ENCODE measurements at regions not wholly inside any gene's neighbourhood (a gene's known extent, or its start where the extent isn't known, plus 50 kb on each side); places are given as distances from the start of the nearest gene placed in this dataset.

DNA sequence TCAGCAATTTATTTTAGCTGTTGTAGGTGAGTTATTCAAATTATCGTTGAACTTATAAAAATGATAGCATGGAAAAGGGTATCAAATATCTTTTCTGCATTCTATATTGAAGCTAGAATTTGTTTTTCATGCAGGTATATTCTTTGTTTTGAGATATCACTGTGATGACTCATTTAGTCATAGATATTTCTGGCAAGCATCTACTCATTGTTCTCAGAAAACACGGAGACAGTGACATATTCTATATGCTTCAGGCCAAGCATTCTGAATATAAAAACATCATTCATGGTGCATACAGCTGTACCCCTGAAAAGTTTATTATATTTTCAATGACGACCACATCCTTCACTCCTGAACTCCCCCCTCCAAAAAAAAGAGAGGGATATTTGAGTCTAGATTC lies 150.3 kb upstream of the GRIA1 start:
- no peak overlapping the region for H3K27ac ChIP-seq (ENCODE audit: low read depth, low read length)
- H3K9me3 ChIP-seq (ENCODE audit: control insufficient read depth, insufficient read depth, low read depth, low read length) = no peaks in the 10 kb centered on the region
- no peak overlapping the region for H3K9ac ChIP-seq (ENCODE audit: low read length)
- no peaks in the 10 kb centered on the region for H3K36me3 ChIP-seq (ENCODE audit: control insufficient read depth, insufficient read depth, low read length)
- H3K4me3 ChIP-seq (ENCODE audit: low read depth, low read length) = no peak overlapping the region
- H3K4me1 ChIP-seq (ENCODE audit: control insufficient read depth, insufficient read depth, low read length) = no peaks in the 10 kb centered on the region
- H3K27me3 ChIP-seq (ENCODE audit: control insufficient read depth, insufficient read depth, low read length) = no peaks in the 10 kb centered on the region

GRCh38 chr5:153340738-153341137 lies 149.7 kb upstream of the GRIA1 start:
- no peak overlapping the region for H3K4me3 ChIP-seq (ENCODE audit: low read depth, low read length)
- H3K27ac ChIP-seq (ENCODE audit: low read depth, low read length) = no peak overlapping the region
- H3K4me1 ChIP-seq (ENCODE audit: control insufficient read depth, insufficient read depth, low read length) = no peaks in the 10 kb centered on the region
- no peaks in the 10 kb centered on the region for H3K27me3 ChIP-seq (ENCODE audit: control insufficient read depth, insufficient read depth, low read length)
- H3K36me3 ChIP-seq (ENCODE audit: control insufficient read depth, insufficient read depth, low read length) = no peaks in the 10 kb centered on the region
- no peak overlapping the region for H3K9ac ChIP-seq (ENCODE audit: low read length)
- H3K9me3 ChIP-seq (ENCODE audit: control insufficient read depth, insufficient read depth, low read depth, low read length) = no peaks in the 10 kb centered on the region

DNA sequence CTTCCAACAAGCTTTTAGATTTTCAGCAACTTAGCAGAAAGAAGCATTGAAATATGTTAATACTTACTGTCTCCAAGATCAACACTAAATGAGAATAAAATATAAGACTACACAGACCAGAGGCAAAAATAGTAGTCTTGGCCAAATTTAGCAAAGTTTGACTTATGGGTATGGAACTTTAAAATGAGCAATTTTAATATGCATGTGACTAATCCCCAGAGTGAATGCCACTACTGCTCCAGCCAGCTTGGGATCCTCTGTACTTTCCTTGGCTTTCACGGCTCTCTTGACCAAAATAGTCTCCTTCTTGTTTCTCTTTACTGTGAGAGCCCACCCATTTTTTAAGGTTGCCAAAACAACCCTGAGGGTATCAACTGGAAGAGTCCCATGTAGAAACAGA lies 148.0 kb upstream of the GRIA1 start:
- no peaks in the 10 kb centered on the region for H3K4me1 ChIP-seq (ENCODE audit: control insufficient read depth, insufficient read depth, low read length)
- no peaks in the 10 kb centered on the region for H3K36me3 ChIP-seq (ENCODE audit: control insufficient read depth, insufficient read depth, low read length)
- no peaks in the 10 kb centered on the region for H3K27me3 ChIP-seq (ENCODE audit: control insufficient read depth, insufficient read depth, low read length)
- no peak overlapping the region for H3K9ac ChIP-seq (ENCODE audit: low read length)
- no peak overlapping the region for H3K4me3 ChIP-seq (ENCODE audit: low read depth, low read length)
- H3K9me3 ChIP-seq (ENCODE audit: control insufficient read depth, insufficient read depth, low read depth, low read length) = no peaks in the 10 kb centered on the region
- no peak overlapping the region for H3K27ac ChIP-seq (ENCODE audit: low read depth, low read length)

DNA sequence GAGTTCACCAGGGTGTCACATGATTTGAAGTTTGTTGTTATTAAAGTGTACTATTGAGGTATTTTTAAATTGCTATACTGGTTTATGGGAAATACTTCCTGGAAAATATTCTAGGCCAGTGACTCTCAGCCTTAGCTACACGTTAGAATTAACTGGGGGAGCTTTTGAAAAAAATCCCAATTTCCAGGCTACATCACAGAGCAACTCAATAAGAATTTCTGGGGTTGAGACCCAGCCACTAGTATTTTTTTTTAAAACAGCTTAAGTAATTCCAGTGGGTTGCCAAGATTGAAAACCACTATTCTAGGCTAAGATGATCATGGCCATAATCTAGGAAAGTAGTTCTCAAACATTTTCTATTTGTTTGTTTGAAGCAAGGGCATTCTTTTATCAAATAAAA lies 142.9 kb upstream of the GRIA1 start:
- Histone ChIP-seq H3K36me3 (ENCODE audit: control insufficient read depth, insufficient read depth, low read length) (no peaks in the 10 kb centered on the region), H3K27me3 (ENCODE audit: control insufficient read depth, insufficient read depth, low read length) (peaks cover 22% of the 10 kb centered on the region), H3K9ac (ENCODE audit: low read length) (no peak overlapping the region), H3K4me1 (ENCODE audit: control insufficient read depth, insufficient read depth, low read length) (peaks cover 25% of the 10 kb centered on the region), H3K27ac (ENCODE audit: low read depth, low read length) (no peak overlapping the region), H3K4me3 (ENCODE audit: low read depth, low read length) (no peak overlapping the region), H3K9me3 (ENCODE audit: control insufficient read depth, insufficient read depth, low read depth, low read length) (no peaks in the 10 kb centered on the region)

- no peak overlapping the region for H3K9ac ChIP-seq (ENCODE audit: low read length)
- no peaks in the 10 kb centered on the region for H3K9me3 ChIP-seq (ENCODE audit: control insufficient read depth, insufficient read depth, low read depth, low read length)
- peak overlapping the region; percentile 20 for H3K4me3 ChIP-seq (ENCODE audit: low read depth, low read length)
- peaks cover 25% of the 10 kb centered on the region for H3K27me3 ChIP-seq (ENCODE audit: control insufficient read depth, insufficient read depth, low read length)
- H3K27ac ChIP-seq (ENCODE audit: low read depth, low read length) = no peak overlapping the region
- H3K4me1 ChIP-seq (ENCODE audit: control insufficient read depth, insufficient read depth, low read length) = peaks cover 25% of the 10 kb centered on the region
- no peaks in the 10 kb centered on the region for H3K36me3 ChIP-seq (ENCODE audit: control insufficient read depth, insufficient read depth, low read length)
These were observed 140.1 kb upstream of the GRIA1 start for GRCh38 chr5:153350175-153350883.

- Histone ChIP-seq H3K27ac (ENCODE audit: low read depth, low read length) (no peak overlapping the region), H3K36me3 (ENCODE audit: control insufficient read depth, insufficient read depth, low read length) (no peaks in the 10 kb centered on the region), H3K4me3 (ENCODE audit: low read depth, low read length) (no peak overlapping the region), H3K27me3 (ENCODE audit: control insufficient read depth, insufficient read depth, low read length) (peaks cover 24% of the 10 kb centered on the region), H3K9ac (ENCODE audit: low read length) (no peak overlapping the region), H3K9me3 (ENCODE audit: control insufficient read depth, insufficient read depth, low read depth, low read length) (no peaks in the 10 kb centered on the region), H3K4me1 (ENCODE audit: control insufficient read depth, insufficient read depth, low read length) (peaks cover 25% of the 10 kb centered on the region)
These were observed 137.7 kb upstream of the GRIA1 start for GRCh38 chr5:153352685-153353219.

DNA sequence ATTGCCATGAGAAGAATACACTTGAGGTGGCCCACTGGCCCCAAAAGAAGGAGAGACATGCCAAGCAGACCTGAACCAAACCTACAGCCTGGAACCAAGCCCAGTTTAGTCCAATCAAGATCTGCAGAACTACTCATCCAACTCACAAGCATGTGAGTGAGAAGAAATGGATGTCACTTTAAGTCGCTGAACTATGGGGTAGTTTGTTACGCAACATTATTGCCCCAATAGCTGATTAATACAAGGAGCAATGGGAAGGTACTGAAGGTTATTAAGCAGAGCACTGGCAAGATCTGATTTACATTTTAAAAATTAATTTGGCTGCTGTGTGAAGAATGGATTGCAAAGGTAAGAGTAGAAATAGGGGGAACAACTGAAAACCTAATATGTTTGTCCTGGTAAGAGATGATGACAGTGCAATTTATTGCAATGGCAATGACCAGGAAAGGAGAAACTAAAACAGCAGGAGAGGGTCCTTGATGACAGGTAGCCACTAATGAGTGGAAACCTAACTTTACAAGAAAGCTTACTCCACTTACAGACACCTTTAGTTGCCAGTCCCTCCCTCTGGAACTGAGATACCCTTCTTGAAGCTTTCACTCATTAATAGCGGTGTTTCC lies 132.9 kb upstream of the GRIA1 start:
- H3K9me3 ChIP-seq (ENCODE audit: control insufficient read depth, insufficient read depth, low read depth, low read length) = no peaks in the 10 kb centered on the region
- no peak overlapping the region for H3K27ac ChIP-seq (ENCODE audit: low read depth, low read length)
- H3K36me3 ChIP-seq (ENCODE audit: control insufficient read depth, insufficient read depth, low read length) = no peaks in the 10 kb centered on the region
- H3K4me1 ChIP-seq (ENCODE audit: control insufficient read depth, insufficient read depth, low read length) = no peaks in the 10 kb centered on the region; the same call in 1 of the 2 replicates
- no peak overlapping the region for H3K9ac ChIP-seq (ENCODE audit: low read length)
- H3K27me3 ChIP-seq (ENCODE audit: control insufficient read depth, insufficient read depth, low read length) = peaks cover 3% of the 10 kb centered on the region
- H3K4me3 ChIP-seq (ENCODE audit: low read depth, low read length) = no peak overlapping the region

GRCh38 chr5:153358315-153358976 lies 132.0 kb upstream of the GRIA1 start:
- Histone ChIP-seq H3K9ac (ENCODE audit: low read length) (no peak overlapping the region), H3K4me3 (ENCODE audit: low read depth, low read length) (no peak overlapping the region), H3K4me1 (ENCODE audit: control insufficient read depth, insufficient read depth, low read length) (no peaks in the 10 kb centered on the region), H3K9me3 (ENCODE audit: control insufficient read depth, insufficient read depth, low read depth, low read length) (no peaks in the 10 kb centered on the region), H3K36me3 (ENCODE audit: control insufficient read depth, insufficient read depth, low read length) (no peaks in the 10 kb centered on the region), H3K27me3 (ENCODE audit: control insufficient read depth, insufficient read depth, low read length) (no peaks in the 10 kb centered on the region), H3K27ac (ENCODE audit: low read depth, low read length) (no peak overlapping the region)

DNA sequence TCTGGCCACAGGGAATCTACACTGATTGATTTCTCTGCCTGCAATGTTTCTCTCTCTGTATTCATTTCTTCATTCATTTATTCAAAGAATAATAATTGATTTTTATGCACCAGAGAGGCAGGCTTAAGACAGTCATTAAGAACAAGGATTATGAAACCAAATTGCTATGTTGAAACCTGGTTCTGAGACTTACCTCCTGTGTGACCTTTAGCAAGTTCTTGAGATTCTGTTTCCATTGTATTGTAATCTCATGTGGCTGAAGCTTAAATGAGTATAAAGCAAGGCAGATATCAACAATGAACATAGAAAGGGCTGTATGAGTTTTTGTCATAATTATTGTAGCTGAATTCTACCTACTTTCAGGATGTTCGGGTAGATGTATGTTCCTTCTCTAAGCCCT lies 129.6 kb upstream of the GRIA1 start:
- no peaks in the 10 kb centered on the region for H3K9me3 ChIP-seq (ENCODE audit: control insufficient read depth, insufficient read depth, low read depth, low read length)
- no peak overlapping the region for H3K27ac ChIP-seq (ENCODE audit: low read depth, low read length)
- H3K27me3 ChIP-seq (ENCODE audit: control insufficient read depth, insufficient read depth, low read length) = no peaks in the 10 kb centered on the region
- H3K9ac ChIP-seq (ENCODE audit: low read length) = no peak overlapping the region
- no peaks in the 10 kb centered on the region for H3K36me3 ChIP-seq (ENCODE audit: control insufficient read depth, insufficient read depth, low read length)
- no peak overlapping the region for H3K4me3 ChIP-seq (ENCODE audit: low read depth, low read length)
- no peaks in the 10 kb centered on the region for H3K4me1 ChIP-seq (ENCODE audit: control insufficient read depth, insufficient read depth, low read length)

DNA sequence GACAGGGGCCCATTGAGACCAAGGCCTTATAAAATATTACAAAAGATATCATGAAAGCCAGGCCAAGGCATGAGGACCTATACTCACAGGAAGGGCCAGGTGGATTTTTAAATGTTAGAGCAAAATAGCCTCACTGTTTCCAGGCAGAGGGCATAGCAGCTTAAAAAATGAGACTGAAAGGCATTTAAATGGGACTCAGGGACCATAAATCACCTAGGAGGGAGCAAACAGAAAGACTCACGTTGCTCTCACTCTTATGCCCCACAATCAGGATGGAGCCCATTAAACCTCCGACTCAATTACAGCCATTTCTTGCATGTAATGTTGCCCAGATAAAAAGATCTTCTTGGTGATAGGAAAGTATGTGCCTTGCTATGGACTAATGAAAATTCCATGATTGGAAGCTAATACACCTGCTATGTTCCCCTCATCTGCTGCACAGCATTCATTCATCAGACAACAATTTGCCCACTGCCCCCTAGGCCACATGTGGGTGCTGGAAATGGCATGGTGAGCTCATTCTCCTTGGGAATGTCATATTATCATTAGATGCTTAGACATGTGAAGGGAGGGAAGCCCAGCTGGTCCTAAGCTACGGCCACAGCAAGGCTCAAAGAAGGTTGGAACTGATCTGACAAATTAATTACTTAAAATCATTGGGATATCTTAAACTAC lies 128.6 kb upstream of the GRIA1 start:
- Histone ChIP-seq H3K4me3 (ENCODE audit: low read depth, low read length) (no peak overlapping the region), H3K27ac (ENCODE audit: low read depth, low read length) (no peak overlapping the region), H3K9ac (ENCODE audit: low read length) (no peak overlapping the region), H3K9me3 (ENCODE audit: control insufficient read depth, insufficient read depth, low read depth, low read length) (no peaks in the 10 kb centered on the region), H3K4me1 (ENCODE audit: control insufficient read depth, insufficient read depth, low read length) (no peaks in the 10 kb centered on the region; the same call in 1 of the 2 replicates), H3K36me3 (ENCODE audit: control insufficient read depth, insufficient read depth, low read length) (no peaks in the 10 kb centered on the region), H3K27me3 (ENCODE audit: control insufficient read depth, insufficient read depth, low read length) (no peaks in the 10 kb centered on the region)

- H3K4me3 ChIP-seq (ENCODE audit: low read depth, low read length) = no peak overlapping the region
- H3K36me3 ChIP-seq (ENCODE audit: control insufficient read depth, insufficient read depth, low read length) = no peaks in the 10 kb centered on the region
- H3K9me3 ChIP-seq (ENCODE audit: control insufficient read depth, insufficient read depth, low read depth, low read length) = no peaks in the 10 kb centered on the region
- H3K4me1 ChIP-seq (ENCODE audit: control insufficient read depth, insufficient read depth, low read length) = no peaks in the 10 kb centered on the region; the same call in 1 of the 2 replicates
- H3K27ac ChIP-seq (ENCODE audit: low read depth, low read length) = no peak overlapping the region
- H3K9ac ChIP-seq (ENCODE audit: low read length) = no peak overlapping the region
- H3K27me3 ChIP-seq (ENCODE audit: control insufficient read depth, insufficient read depth, low read length) = no peaks in the 10 kb centered on the region
These were observed 124.9 kb upstream of the GRIA1 start for GRCh38 chr5:153365547-153365946.

Data from HUES6 (cell line).